ENCODE measurements at regions not wholly inside any gene's neighbourhood (a gene's known extent, or its start where the extent isn't known, plus 50 kb on each side); places are given as distances from the start of the nearest gene placed in this dataset.

- no peaks in the 10 kb centered on the region for H4K20me1 ChIP-seq (ENCODE audit: insufficient read depth)
- H3K4me3 ChIP-seq (IDR thresholded peaks at IDR 0.05; ENCODE audit: insufficient read depth, low read depth, low read length), result no peak overlapping the region
- TF ChIP-seq, protein P1, sequence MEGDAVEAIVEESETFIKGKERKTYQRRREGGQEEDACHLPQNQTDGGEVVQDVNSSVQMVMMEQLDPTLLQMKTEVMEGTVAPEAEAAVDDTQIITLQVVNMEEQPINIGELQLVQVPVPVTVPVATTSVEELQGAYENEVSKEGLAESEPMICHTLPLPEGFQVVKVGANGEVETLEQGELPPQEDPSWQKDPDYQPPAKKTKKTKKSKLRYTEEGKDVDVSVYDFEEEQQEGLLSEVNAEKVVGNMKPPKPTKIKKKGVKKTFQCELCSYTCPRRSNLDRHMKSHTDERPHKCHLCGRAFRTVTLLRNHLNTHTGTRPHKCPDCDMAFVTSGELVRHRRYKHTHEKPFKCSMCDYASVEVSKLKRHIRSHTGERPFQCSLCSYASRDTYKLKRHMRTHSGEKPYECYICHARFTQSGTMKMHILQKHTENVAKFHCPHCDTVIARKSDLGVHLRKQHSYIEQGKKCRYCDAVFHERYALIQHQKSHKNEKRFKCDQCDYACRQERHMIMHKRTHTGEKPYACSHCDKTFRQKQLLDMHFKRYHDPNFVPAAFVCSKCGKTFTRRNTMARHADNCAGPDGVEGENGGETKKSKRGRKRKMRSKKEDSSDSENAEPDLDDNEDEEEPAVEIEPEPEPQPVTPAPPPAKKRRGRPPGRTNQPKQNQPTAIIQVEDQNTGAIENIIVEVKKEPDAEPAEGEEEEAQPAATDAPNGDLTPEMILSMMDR (conservative IDR thresholded peaks at IDR 0.05; ENCODE audit: low read depth, low read length), result no peak
- H3K4me1 ChIP-seq (ENCODE audit: low read depth, poor library complexity, severe bottlenecking), result no peaks in the 10 kb centered on the region
- H3K27me3 ChIP-seq (ENCODE audit: insufficient read depth, low read depth), result no peaks in the 10 kb centered on the region
- no peak overlapping the region for H2AFZ ChIP-seq (ENCODE audit: low read depth)
- H3K4me2 ChIP-seq, result no peak overlapping the region
- H3K27ac ChIP-seq, result no peak overlapping the region
- H3K9ac ChIP-seq, result no peak overlapping the region
- no peaks in the 10 kb centered on the region for H3K36me3 ChIP-seq (ENCODE audit: insufficient read depth)
- H3K79me2 ChIP-seq (ENCODE audit: insufficient read depth, low read depth), result no peaks in the 10 kb centered on the region
These were observed 1060.6 kb upstream of the AUTS2 start for GRCh38 chr7:68537774-68538071.

GRCh38 chr7:68542831-68543230 is 1055.4 kb upstream of the AUTS2 start:
- TF ChIP-seq, protein P1 (conservative IDR thresholded peaks at IDR 0.05; ENCODE audit: low read depth, low read length), result no peak
- Histone ChIP-seq H3K27ac (no peak overlapping the region), H3K9ac (no peak overlapping the region), H3K27me3 (ENCODE audit: insufficient read depth, low read depth) (no peaks in the 10 kb centered on the region), H3K4me1 (ENCODE audit: low read depth, poor library complexity, severe bottlenecking) (no peaks in the 10 kb centered on the region), H4K20me1 (ENCODE audit: insufficient read depth) (no peaks in the 10 kb centered on the region), H3K79me2 (ENCODE audit: insufficient read depth, low read depth) (no peaks in the 10 kb centered on the region), H3K36me3 (ENCODE audit: insufficient read depth) (no peaks in the 10 kb centered on the region), H3K4me3 (IDR thresholded peaks at IDR 0.05; ENCODE audit: insufficient read depth, low read depth, low read length) (no peak overlapping the region), H3K4me2 (no peak overlapping the region), H2AFZ (ENCODE audit: low read depth) (no peak overlapping the region)

DNA sequence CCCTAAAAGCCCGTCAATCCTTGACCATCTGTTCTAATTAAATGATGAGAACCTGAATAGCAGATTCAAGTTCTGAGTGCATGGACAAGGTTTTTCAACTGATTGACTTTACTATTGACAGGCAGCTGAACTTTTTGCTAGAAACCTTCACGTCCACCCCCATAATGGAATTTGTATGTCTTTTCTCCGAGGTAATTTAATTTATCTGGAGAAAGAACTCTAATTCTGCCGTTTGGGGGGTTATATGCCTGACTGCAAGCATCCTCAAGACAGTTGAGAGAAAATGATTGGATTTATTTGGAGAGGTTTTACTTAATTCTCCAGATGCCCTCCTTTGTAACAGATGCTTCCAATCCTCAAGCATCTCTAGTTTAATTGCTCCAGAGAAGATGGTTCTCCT is 1053.4 kb upstream of the AUTS2 start:
- H3K36me3 ChIP-seq (ENCODE audit: insufficient read depth), result no peaks in the 10 kb centered on the region
- no peak overlapping the region for H2AFZ ChIP-seq (ENCODE audit: low read depth)
- H3K4me2 ChIP-seq, result no peak overlapping the region
- no peak overlapping the region for H3K27ac ChIP-seq
- H3K9ac ChIP-seq, result no peak overlapping the region
- H3K4me1 ChIP-seq (ENCODE audit: low read depth, poor library complexity, severe bottlenecking), result no peaks in the 10 kb centered on the region
- H3K79me2 ChIP-seq (ENCODE audit: insufficient read depth, low read depth), result no peaks in the 10 kb centered on the region
- TF ChIP-seq, protein P1 (conservative IDR thresholded peaks at IDR 0.05; ENCODE audit: low read depth, low read length), result no peak
- H3K4me3 ChIP-seq (IDR thresholded peaks at IDR 0.05; ENCODE audit: insufficient read depth, low read depth, low read length), result no peak overlapping the region
- no peaks in the 10 kb centered on the region for H3K27me3 ChIP-seq (ENCODE audit: insufficient read depth, low read depth)
- H4K20me1 ChIP-seq (ENCODE audit: insufficient read depth), result no peaks in the 10 kb centered on the region

GRCh38 chr7:68547181-68547580 is 1051.1 kb upstream of the AUTS2 start:
- TF ChIP-seq, protein P1 (conservative IDR thresholded peaks at IDR 0.05; ENCODE audit: low read depth, low read length), result no peak
- Histone ChIP-seq H4K20me1 (ENCODE audit: insufficient read depth) (no peaks in the 10 kb centered on the region), H3K4me1 (ENCODE audit: low read depth, poor library complexity, severe bottlenecking) (no peaks in the 10 kb centered on the region), H2AFZ (ENCODE audit: low read depth) (no peak overlapping the region), H3K27me3 (ENCODE audit: insufficient read depth, low read depth) (no peaks in the 10 kb centered on the region), H3K9ac (no peak overlapping the region), H3K36me3 (ENCODE audit: insufficient read depth) (no peaks in the 10 kb centered on the region), H3K4me2 (no peak overlapping the region), H3K4me3 (IDR thresholded peaks at IDR 0.05; ENCODE audit: insufficient read depth, low read depth, low read length) (no peak overlapping the region), H3K27ac (no peak overlapping the region), H3K79me2 (ENCODE audit: insufficient read depth, low read depth) (no peaks in the 10 kb centered on the region)

- TF ChIP-seq, protein P1 (conservative IDR thresholded peaks at IDR 0.05; ENCODE audit: low read depth, low read length), result no peak
- Histone ChIP-seq H4K20me1 (ENCODE audit: insufficient read depth) (no peaks in the 10 kb centered on the region), H3K4me1 (ENCODE audit: low read depth, poor library complexity, severe bottlenecking) (no peaks in the 10 kb centered on the region), H2AFZ (ENCODE audit: low read depth) (no peak overlapping the region), H3K4me2 (no peak overlapping the region), H3K27me3 (ENCODE audit: insufficient read depth, low read depth) (no peaks in the 10 kb centered on the region), H3K36me3 (ENCODE audit: insufficient read depth) (no peaks in the 10 kb centered on the region), H3K79me2 (ENCODE audit: insufficient read depth, low read depth) (no peaks in the 10 kb centered on the region), H3K4me3 (IDR thresholded peaks at IDR 0.05; ENCODE audit: insufficient read depth, low read depth, low read length) (no peak overlapping the region), H3K9ac (no peak overlapping the region), H3K27ac (no peak overlapping the region)
These were observed 1050.5 kb upstream of the AUTS2 start for GRCh38 chr7:68547799-68548198.
